ENCODE measurements at regions not wholly inside any gene's neighbourhood (a gene's known extent, or its start where the extent isn't known, plus 50 kb on each side); places are given as distances from the start of the nearest gene placed in this dataset.

DNA sequence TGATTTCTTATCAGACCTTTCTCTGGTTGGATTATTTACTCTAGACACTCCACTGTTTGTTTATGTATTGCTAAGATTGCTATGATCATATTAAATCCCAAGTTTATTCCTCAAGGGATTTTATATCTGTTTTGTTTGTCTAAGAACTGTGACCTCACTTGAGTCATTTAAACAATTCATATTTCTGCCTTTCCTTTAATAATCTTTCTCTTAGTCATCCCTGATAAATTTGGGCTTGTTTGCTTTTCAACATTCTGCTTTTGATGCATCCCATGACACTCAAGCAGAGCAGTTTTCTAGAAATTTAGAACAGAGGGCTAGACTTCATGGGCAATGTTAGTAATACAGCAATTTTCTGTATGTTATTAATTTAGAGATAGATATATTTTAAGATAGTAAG, 231.6 kb upstream of the TNC start:
- TF ChIP-seq, protein P1, sequence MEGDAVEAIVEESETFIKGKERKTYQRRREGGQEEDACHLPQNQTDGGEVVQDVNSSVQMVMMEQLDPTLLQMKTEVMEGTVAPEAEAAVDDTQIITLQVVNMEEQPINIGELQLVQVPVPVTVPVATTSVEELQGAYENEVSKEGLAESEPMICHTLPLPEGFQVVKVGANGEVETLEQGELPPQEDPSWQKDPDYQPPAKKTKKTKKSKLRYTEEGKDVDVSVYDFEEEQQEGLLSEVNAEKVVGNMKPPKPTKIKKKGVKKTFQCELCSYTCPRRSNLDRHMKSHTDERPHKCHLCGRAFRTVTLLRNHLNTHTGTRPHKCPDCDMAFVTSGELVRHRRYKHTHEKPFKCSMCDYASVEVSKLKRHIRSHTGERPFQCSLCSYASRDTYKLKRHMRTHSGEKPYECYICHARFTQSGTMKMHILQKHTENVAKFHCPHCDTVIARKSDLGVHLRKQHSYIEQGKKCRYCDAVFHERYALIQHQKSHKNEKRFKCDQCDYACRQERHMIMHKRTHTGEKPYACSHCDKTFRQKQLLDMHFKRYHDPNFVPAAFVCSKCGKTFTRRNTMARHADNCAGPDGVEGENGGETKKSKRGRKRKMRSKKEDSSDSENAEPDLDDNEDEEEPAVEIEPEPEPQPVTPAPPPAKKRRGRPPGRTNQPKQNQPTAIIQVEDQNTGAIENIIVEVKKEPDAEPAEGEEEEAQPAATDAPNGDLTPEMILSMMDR (conservative IDR thresholded peaks at IDR 0.05; ENCODE audit: low read length) = no peak
- no peak overlapping the region for H3K4me3 ChIP-seq (ENCODE audit: low read length)
- peak; percentile 23 for DNase-seq (ENCODE audit: low read depth)

DNA sequence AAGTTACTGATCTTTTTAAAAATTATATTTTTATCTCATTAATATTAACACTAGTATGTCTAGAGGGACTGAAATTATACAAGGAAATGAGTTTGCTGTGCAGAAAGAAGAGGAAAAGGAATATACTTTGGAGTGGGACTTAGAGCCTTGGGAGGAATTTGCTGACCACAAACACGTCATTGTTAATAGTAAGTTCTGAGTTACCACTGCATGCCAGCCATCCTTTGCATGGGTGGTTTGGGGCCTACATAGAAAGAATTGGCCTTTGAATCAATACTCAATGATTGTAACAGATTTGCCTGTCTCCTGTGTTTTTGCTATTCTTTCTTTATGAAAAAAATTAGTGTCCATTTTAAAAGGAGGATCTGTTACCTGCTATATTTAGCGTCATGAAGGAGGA, 232.6 kb upstream of the TNC start:
- no peak for DNase-seq (ENCODE audit: low read depth)
- no peak overlapping the region for H3K4me3 ChIP-seq (ENCODE audit: low read length)
- TF ChIP-seq, protein P1 (conservative IDR thresholded peaks at IDR 0.05; ENCODE audit: low read length) = no peak

DNA sequence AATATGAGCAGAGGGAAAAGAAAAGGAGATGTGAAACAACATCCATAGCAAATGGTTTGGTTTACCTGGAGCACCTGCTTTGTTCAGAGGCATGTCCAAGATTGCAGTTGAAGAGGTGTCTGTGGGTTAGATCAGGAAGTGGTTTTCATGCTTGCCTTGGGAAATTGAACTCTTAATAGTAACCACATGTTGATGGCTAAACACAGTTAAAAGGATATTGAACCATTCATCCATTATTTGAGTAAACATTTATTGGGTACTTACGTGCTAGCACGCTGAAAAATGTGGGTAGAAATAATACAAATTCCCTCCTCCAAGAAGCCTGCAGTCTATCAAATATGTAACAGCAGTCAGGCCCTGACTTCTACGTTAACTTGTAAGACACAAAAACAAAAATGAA, 235.7 kb upstream of the TNC start:
- H3K4me3 ChIP-seq (ENCODE audit: low read length) = no peak overlapping the region
- TF ChIP-seq, protein P1 (conservative IDR thresholded peaks at IDR 0.05; ENCODE audit: low read length) = no peak
- no peak for DNase-seq (ENCODE audit: low read depth)

GRCh38 chr9:115357821-115358220, 239.9 kb upstream of the TNC start:
- DNase-seq (ENCODE audit: low read depth) = no peak
- TF ChIP-seq, protein P1 (conservative IDR thresholded peaks at IDR 0.05; ENCODE audit: low read length) = no peak
- no peak overlapping the region for H3K4me3 ChIP-seq (ENCODE audit: low read length)

DNA sequence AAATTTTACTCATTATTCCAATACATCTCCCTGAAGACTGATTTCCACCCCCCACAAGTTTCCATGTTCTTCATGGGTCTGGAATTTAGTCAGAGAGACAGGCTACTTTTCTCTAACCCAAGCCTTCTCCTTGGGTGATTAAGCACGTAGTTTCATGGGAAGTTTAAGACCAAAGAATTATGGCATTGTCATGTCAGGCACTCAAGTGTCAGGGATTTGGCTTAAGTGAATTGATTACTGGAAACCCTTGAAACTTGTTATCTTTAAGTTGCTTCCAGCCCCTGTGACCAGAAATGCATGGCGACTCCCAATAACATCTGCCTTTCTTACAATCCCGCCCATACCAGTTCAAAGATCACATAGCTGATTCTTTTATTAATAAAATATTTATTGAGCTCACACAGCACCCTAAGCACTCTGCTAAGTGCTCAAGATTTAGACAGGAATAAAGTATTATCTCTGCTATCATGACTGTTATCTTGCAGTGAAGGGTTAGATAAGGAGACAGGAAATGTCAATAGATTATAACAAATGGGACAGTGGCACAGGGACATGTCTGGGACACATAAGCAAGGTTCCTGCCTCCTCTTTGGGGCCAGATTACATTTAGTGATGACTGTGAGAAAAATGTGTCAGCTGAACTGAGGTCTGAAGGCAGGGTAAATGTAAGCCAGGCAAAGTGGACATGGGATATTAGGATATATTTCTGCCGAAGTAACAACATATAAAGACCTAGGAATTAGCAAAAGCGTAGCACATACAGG, 241.2 kb upstream of the TNC start:
- TF ChIP-seq, protein P1 (conservative IDR thresholded peaks at IDR 0.05; ENCODE audit: low read length) = no peak
- no peak for DNase-seq (ENCODE audit: low read depth)
- H3K4me3 ChIP-seq (ENCODE audit: low read length) = no peak overlapping the region

- no peak overlapping the region for H3K4me3 ChIP-seq (ENCODE audit: low read length)
- TF ChIP-seq, protein P1 (conservative IDR thresholded peaks at IDR 0.05; ENCODE audit: low read length) = no peak
- DNase-seq (ENCODE audit: low read depth) = no peak
These were observed 242.2 kb upstream of the TNC start for GRCh38 chr9:115360122-115360521.

- no peak overlapping the region for H3K4me3 ChIP-seq (ENCODE audit: low read length)
- no peak for DNase-seq (ENCODE audit: low read depth)
- TF ChIP-seq, protein P1 (conservative IDR thresholded peaks at IDR 0.05; ENCODE audit: low read length) = no peak
These were observed 244.1 kb upstream of the TNC start for GRCh38 chr9:115362101-115362500.

All from AG10803 (cell line).